Heart left ventricle (tissue), 13 donors: ENCODE measurements at regions not wholly inside any gene's neighbourhood (a gene's known extent, or its start where the extent isn't known, plus 50 kb on each side); places are given as distances from the start of the nearest gene placed in this dataset.

Source experiments
- POLR2A ChIP-seq, 2 donors: fragments of 450-650 bp; IDR thresholded peaks; one replicate each; pipeline ENCODE4 v1.6.1; 2017; ENCODE audit warnings: antibody characterized with exemption in 2 of 2, mild to moderate bottlenecking in 2 of 2, moderate library complexity in 2 of 2
- TF ChIP-seq, protein P1 (sequence below), 12 donors: fragments of 200-600 bp; sonication (generic) in 4 of 12; IDR thresholded peaks; one replicate each; pipeline versions ENCODE4 v1.5.0 to v1.8.0; 2018 to 2022; ENCODE audit warnings: antibody characterized with exemption in 12 of 12, mild to moderate bottlenecking in 5 of 12
- donor health status: ischemic (EF 13 %, LVEDD 7.1; RV severe dilation, severe dysfunction).
- donor health status: DM: no; HTN: yes; CAD: no.
- donor health status: DM: no; HTN: no; CAD: no.
- donor health status: ischemic (EF 25% LVEDD 6.9; RV normal size, moderate dysfunction).
- donor health status: ischemic (EF 25% LVEDD 5.7; RV mildly dilated, moderate dysfunction).
- donor health status: ischemic (EF 35%, LVEDD 5.7; RV mildly dilated, moderate dysfunction).
- donor health status: nonischemic (EF 11% LVEDD 7.7; RV severe dilation, severe dysfunction).
- donor health status: DM: yes; HTN: yes; CAD: no.
- donor health status: PGD.
- donor health status: ischemic (EF 29% LVEDD 5.4; RV normal size, mild dysfunction).
- donor health status: nonischemic (EF 23%, LVEDD 6.1; RV moderate dilation, normal function).

DNA sequence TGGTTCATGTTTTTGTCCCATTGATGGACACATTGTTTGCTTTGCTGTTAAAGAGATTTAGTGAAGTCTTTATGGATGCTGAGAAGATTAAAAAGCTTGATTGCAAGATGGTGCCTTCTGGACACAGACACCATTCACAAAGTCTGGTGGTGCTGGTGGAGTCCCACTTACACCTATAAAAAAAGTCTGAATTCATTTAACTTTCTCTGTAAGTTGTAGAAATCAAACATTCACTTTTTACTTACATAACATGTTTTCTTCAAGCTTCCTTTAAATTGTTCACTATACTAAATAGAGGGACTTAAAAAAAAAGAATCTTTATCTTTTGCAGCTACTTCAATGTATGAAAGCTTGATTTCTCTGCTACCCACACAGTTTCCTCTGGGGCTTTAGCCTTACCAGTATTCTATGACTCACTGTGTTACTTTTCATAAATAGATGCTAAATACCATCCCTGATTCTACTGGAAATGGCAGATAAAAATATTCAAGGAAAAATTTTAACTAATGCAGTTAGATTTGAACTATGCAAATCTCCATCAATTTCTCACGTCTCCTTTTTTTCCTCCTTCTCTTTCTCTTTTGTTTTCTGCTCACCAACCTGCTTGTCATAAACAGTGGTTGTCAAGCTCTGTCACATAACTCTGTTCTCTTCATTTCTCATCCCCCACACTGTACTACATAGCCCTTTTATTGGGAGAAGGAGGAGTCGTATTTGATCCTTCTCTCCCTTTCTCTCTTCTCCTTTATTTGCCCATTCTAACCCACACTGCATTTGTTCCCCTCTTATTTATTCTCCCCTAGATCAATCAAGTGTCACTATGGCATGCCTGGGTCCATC is 89.7 kb downstream of the FAM76B start:
- TF ChIP-seq, protein P1, sequence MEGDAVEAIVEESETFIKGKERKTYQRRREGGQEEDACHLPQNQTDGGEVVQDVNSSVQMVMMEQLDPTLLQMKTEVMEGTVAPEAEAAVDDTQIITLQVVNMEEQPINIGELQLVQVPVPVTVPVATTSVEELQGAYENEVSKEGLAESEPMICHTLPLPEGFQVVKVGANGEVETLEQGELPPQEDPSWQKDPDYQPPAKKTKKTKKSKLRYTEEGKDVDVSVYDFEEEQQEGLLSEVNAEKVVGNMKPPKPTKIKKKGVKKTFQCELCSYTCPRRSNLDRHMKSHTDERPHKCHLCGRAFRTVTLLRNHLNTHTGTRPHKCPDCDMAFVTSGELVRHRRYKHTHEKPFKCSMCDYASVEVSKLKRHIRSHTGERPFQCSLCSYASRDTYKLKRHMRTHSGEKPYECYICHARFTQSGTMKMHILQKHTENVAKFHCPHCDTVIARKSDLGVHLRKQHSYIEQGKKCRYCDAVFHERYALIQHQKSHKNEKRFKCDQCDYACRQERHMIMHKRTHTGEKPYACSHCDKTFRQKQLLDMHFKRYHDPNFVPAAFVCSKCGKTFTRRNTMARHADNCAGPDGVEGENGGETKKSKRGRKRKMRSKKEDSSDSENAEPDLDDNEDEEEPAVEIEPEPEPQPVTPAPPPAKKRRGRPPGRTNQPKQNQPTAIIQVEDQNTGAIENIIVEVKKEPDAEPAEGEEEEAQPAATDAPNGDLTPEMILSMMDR (IDR thresholded peaks at IDR 0.05) = no peak
- no peak for TF ChIP-seq POLR2A (IDR thresholded peaks at IDR 0.05)
